B cell (primary cell): ENCODE measurements at regions not wholly inside any gene's neighbourhood (a gene's known extent, or its start where the extent isn't known, plus 50 kb on each side); places are given as distances from the start of the nearest gene placed in this dataset.

Source experiments
- ATAC-seq: fragments of 200-7000 bp; cut with Tn5 transposase; one replicate; pipeline ENCODE4 v1.10.0; 2021; ENCODE audit warnings: low read depth, mild to moderate bottlenecking, moderate number of reproducible peaks, moderate library complexity
- CTCF ChIA-PET: fragments of 350-600 bp; sonication (Branson Sonifier 250); formaldehyde crosslinking; loops from one replicate; lab custom pipeline; 2021; ENCODE audit warnings: antibody characterized with exemption, inconsistent platforms; lab: Charles Lee
- POLR2A ChIA-PET: fragments of 350-600 bp; sonication (Branson Sonifier 250); formaldehyde crosslinking; loops from one replicate; lab custom pipeline; 2021; ENCODE audit warnings: antibody characterized with exemption; lab: Charles Lee
- DNase-seq: peaks from one replicate; pipeline ENCODE4 v3.0.0; 2013
- H2AFZ ChIP-seq: 2 replicates; pipeline ENCODE4 v1.6.1; 2012; ENCODE audit warnings: mild to moderate bottlenecking, low read depth, low read length; ENCODE audit not compliant: insufficient read depth, poor library complexity, severe bottlenecking
- H3K27ac ChIP-seq, 2 donors: 1 replicate in 1 of 2; 2 replicates in 1 of 2; pipeline ENCODE4 v1.5.1; 2012 to 2013; ENCODE audit warnings: low read length in 2 of 2, mild to moderate bottlenecking in 2 of 2, moderate library complexity in 1 of 2
- H3K27me3 ChIP-seq, 4 experiments: fragments of 200-600 bp in 1 of 4; sonication (generic) in 1 of 4; replicated peaks in 1 of 4; 1 replicate in 2 of 4; 2 replicates in 2 of 4; pipeline versions ENCODE4 v1.6.1 to v1.7.0; 2013 to 2016; ENCODE audit warnings: low read length in 3 of 4, mild to moderate bottlenecking in 2 of 4, mixed read lengths in 1 of 4, moderate library complexity in 1 of 4; ENCODE audit not compliant: insufficient read depth in 4 of 4, control insufficient read depth in 3 of 4; ENCODE audit errors: control extremely low read depth in 1 of 4
- H3K36me3 ChIP-seq, 2 experiments: replicated peaks in 1 of 2; 1 replicate in 1 of 2; 2 replicates in 1 of 2; pipeline versions ENCODE4 v1.6.1 to v1.7.1; 2013; ENCODE audit warnings: low read length in 1 of 2; ENCODE audit not compliant: insufficient read depth in 2 of 2, control insufficient read depth in 1 of 2; ENCODE audit errors: control extremely low read depth in 1 of 2, extremely low read depth in 1 of 2
- H3K4me1 ChIP-seq, 2 donors: fragments of 200-600 bp in 1 of 2; sonication (generic) in 1 of 2; 1 replicate in 1 of 2; 2 replicates in 1 of 2; pipeline versions ENCODE4 v1.5.1 to v1.6.1; 2013 to 2017; ENCODE audit warnings: low read length in 2 of 2; ENCODE audit not compliant: control insufficient read depth in 2 of 2, insufficient read depth in 2 of 2
- H3K4me2 ChIP-seq: replicated peaks from 2 replicates; pipeline ENCODE3; 2012; ENCODE audit warnings: mild to moderate bottlenecking, low read depth, low read length; ENCODE audit not compliant: poor library complexity, severe bottlenecking
- H3K4me3 ChIP-seq, 5 experiments: fragments of 200-600 bp in 1 of 5; sonication (generic) in 1 of 5; 1 replicate in 3 of 5; 2 replicates in 2 of 5; pipeline versions ENCODE4 v1.5.1 to v1.7.0; 2011 to 2016; ENCODE audit warnings: low read length in 4 of 5, mild to moderate bottlenecking in 4 of 5, low read depth in 2 of 5, control low read depth in 1 of 5, moderate library complexity in 1 of 5; ENCODE audit not compliant: insufficient read depth in 1 of 5; ENCODE audit errors: control extremely low read depth in 1 of 5, extremely low read depth in 1 of 5
- H3K79me2 ChIP-seq: fragments of 200-600 bp; sonication (generic); one replicate; pipeline ENCODE4 v1.6.0; 2016; ENCODE audit warnings: low read length; ENCODE audit not compliant: control insufficient read depth, insufficient read depth
- H3K9ac ChIP-seq: fragments of 200-600 bp; sonication (generic); 2 replicates; pipeline ENCODE4 v1.6.1; 2017; ENCODE audit warnings: mild to moderate bottlenecking, low read length, moderate library complexity
- H3K9me3 ChIP-seq, 3 donors: one replicate each; pipeline versions ENCODE4 v1.6.1 to v1.7.1; 2013; ENCODE audit warnings: low read length in 2 of 3; ENCODE audit not compliant: control insufficient read depth in 2 of 3, insufficient read depth in 1 of 3; ENCODE audit errors: control extremely low read depth in 1 of 3
- H4K20me1 ChIP-seq: 2 replicates; pipeline ENCODE4 v1.6.0; 2012; ENCODE audit warnings: mild to moderate bottlenecking, low read length; ENCODE audit not compliant: insufficient read depth, control insufficient read depth, poor library complexity, severe bottlenecking
- H3K27ac Mint-ChIP-seq: one replicate; pipeline ENCODE4 v1.8.0; 2021; ENCODE audit warnings: mixed read lengths
- H3K27me3 Mint-ChIP-seq: one replicate; pipeline ENCODE4 v1.8.0; 2021; ENCODE audit warnings: mixed read lengths
- H3K4me1 Mint-ChIP-seq: one replicate; pipeline ENCODE4 v1.8.0; 2021; ENCODE audit warnings: mixed read lengths
- H3K4me3 Mint-ChIP-seq: one replicate; pipeline ENCODE4 v1.8.0; 2021; ENCODE audit warnings: mixed read lengths
- H3K9me3 Mint-ChIP-seq: one replicate; pipeline ENCODE4 v1.8.0; 2022; ENCODE audit warnings: mixed read lengths; ENCODE audit not compliant: insufficient read depth
- EZH2 ChIP-seq: IDR thresholded peaks from 2 replicates; pipeline ENCODE4 v1.6.1; 2012; ENCODE audit warnings: borderline replicate concordance, low read depth, mild to moderate bottlenecking, moderate library complexity, low read length; ENCODE audit not compliant: insufficient read depth, poor library complexity, severe bottlenecking
- WGBS: methylation state at CpG from one replicate; pipeline ENCODE4 v1.1.5; 2013; ENCODE audit warnings: missing lambda C conversion rate; ENCODE audit not compliant: insufficient coverage; 5-methylcytosine and 5-hydroxymethylcytosine counted together
- intact Hi-C: fragments of 100-400 bp; cut with micrococcal nuclease; formaldehyde crosslinking; loops from one replicate; pipeline ENCODE4 v1.10.0; 2022
- TF ChIP-seq, protein P1 (sequence below): fragments of 200-600 bp; IDR thresholded peaks from one replicate; pipeline ENCODE4 v1.8.0; 2022; ENCODE audit warnings: antibody characterized with exemption, mild to moderate bottlenecking

- Histone ChIP-seq H3K79me2 (no peaks in the 10 kb centered on the region), H3K27ac (no peak overlapping the region), H3K27me3 (no peaks in the 10 kb centered on the region), H3K4me3 (no peak overlapping the region), H3K9me3 (peaks cover 0 to 5% (median 5%) of the 10 kb centered on the region in 3 donors), H3K4me1 (peaks cover 0 to 4% of the 10 kb centered on the region in 2 donors), H2AFZ (no peak overlapping the region), H3K9ac (no peak overlapping the region), H3K36me3 (no peaks in the 10 kb centered on the region), H4K20me1 (no peaks in the 10 kb centered on the region), H3K4me2 (no peak overlapping the region)
- ChIA-PET CTCF (no interaction called here), POLR2A (no interaction called here)
- no peak for TF ChIP-seq EZH2
- TF ChIP-seq, protein P1, sequence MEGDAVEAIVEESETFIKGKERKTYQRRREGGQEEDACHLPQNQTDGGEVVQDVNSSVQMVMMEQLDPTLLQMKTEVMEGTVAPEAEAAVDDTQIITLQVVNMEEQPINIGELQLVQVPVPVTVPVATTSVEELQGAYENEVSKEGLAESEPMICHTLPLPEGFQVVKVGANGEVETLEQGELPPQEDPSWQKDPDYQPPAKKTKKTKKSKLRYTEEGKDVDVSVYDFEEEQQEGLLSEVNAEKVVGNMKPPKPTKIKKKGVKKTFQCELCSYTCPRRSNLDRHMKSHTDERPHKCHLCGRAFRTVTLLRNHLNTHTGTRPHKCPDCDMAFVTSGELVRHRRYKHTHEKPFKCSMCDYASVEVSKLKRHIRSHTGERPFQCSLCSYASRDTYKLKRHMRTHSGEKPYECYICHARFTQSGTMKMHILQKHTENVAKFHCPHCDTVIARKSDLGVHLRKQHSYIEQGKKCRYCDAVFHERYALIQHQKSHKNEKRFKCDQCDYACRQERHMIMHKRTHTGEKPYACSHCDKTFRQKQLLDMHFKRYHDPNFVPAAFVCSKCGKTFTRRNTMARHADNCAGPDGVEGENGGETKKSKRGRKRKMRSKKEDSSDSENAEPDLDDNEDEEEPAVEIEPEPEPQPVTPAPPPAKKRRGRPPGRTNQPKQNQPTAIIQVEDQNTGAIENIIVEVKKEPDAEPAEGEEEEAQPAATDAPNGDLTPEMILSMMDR = no peak
- no peak overlapping the region for H3K4me3 Mint-ChIP-seq
- H3K4me1 Mint-ChIP-seq = no peaks in the 10 kb centered on the region
- peaks cover 8% of the 10 kb centered on the region for H3K27me3 Mint-ChIP-seq
- DNase-seq (no peak), ATAC-seq (no peak)
- no peak overlapping the region for H3K27ac Mint-ChIP-seq
- H3K9me3 Mint-ChIP-seq = peaks cover 5% of the 10 kb centered on the region
- intact Hi-C loops = no loop called here
Observed at GRCh38 chr3:56931836-56932235, 128.6 kb upstream of the SPATA12 start.

DNA sequence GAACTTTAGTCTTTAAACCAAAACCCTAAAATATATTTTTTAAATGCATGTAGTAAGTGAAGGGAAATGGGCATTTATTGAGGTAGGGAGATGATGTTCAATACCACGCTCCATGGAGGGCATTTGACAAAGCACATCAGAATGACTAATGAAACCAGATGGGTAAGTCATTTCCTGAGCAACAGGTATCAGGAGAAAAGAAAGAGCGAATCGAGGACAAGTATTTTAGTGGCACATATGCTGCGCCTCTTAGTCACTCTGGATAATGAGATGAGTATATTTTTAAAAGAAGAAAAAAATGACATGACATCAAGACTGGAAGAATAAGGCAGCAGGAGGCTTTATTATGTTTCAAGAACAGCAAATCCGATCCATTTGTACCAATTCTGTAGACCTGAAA is 129.0 kb upstream of the ARHGEF3 start:
- no peaks in the 10 kb centered on the region for H3K79me2 ChIP-seq
- H3K4me2 ChIP-seq = no peak overlapping the region
- H3K36me3 ChIP-seq = no peaks in the 10 kb centered on the region
- peaks cover 0 to 4% of the 10 kb centered on the region in 2 donors for H3K4me1 ChIP-seq
- no peaks in the 10 kb centered on the region for H3K4me1 Mint-ChIP-seq
- no peaks in the 10 kb centered on the region for H3K27me3 ChIP-seq
- no peak overlapping the region for H3K4me3 ChIP-seq
- no peaks in the 10 kb centered on the region for H4K20me1 ChIP-seq
- peaks cover 0 to 5% (median 5%) of the 10 kb centered on the region in 3 donors for H3K9me3 ChIP-seq
- ATAC-seq (no peak), DNase-seq (no peak)
- peaks cover 5% of the 10 kb centered on the region for H3K9me3 Mint-ChIP-seq
- peaks cover 8% of the 10 kb centered on the region for H3K27me3 Mint-ChIP-seq
- intact Hi-C loops = no loop called here
- H2AFZ ChIP-seq = no peak overlapping the region
- no peak overlapping the region for H3K9ac ChIP-seq
- TF ChIP-seq, protein P1 = no peak
- TF ChIP-seq EZH2 = no peak
- no peak overlapping the region for H3K27ac Mint-ChIP-seq
- WGBS = 88% methylated on average over 4 of the region's 5 CpGs
- CTCF ChIA-PET = no interaction called here
- no peak overlapping the region for H3K4me3 Mint-ChIP-seq
- POLR2A ChIA-PET = no interaction called here
- H3K27ac ChIP-seq = no peak overlapping the region
